OCI-LY7 (cell line): ENCODE measurements at regions not wholly inside any gene's neighbourhood (a gene's known extent, or its start where the extent isn't known, plus 50 kb on each side); places are given as distances from the start of the nearest gene placed in this dataset.

ENCODE experiments used
- BruUV-seq: library from RNA; stranded (reverse); fragments of 400-500 nt; replicated peaks from 2 replicates; lab custom pipeline; 2021; lab: Mats Ljungman, UMichigan
- CTCF ChIA-PET: fragments of 300-600 bp; sonication (Branson Sonifier 250); formaldehyde crosslinking; loops from one replicate; lab custom pipeline; 2022; ENCODE audit warnings: antibody characterized with exemption; ENCODE audit not compliant: unreplicated experiment; lab: Charles Lee
- POLR2A ChIA-PET: fragments of 300-600 bp; sonication (Branson Sonifier 250); formaldehyde crosslinking; loops from one replicate; lab custom pipeline; 2022; ENCODE audit warnings: antibody characterized with exemption; lab: Charles Lee
- DNase-seq: peaks from one replicate; pipeline ENCODE4 v3.0.0-alpha.2; 2015; ENCODE audit warnings: low spot score
- H2AFZ ChIP-seq: fragments of 200-600 bp; sonication (generic), shearing (Covaris generic); 2 replicates; pipeline ENCODE4 v1.6.1; 2014; ENCODE audit warnings: mild to moderate bottlenecking, antibody characterized with exemption, low read length, moderate library complexity
- H3K27ac ChIP-seq: fragments of 200-600 bp; sonication (generic); 2 replicates; pipeline ENCODE4 v1.5.1; 2014; ENCODE audit warnings: mixed run types, low read depth, mild to moderate bottlenecking, moderate library complexity, low read length, inconsistent platforms; ENCODE audit not compliant: poor library complexity, severe bottlenecking
- H3K36me3 ChIP-seq: fragments of 200-600 bp; sonication (generic); 2 replicates; pipeline ENCODE4 v1.6.1; 2014; ENCODE audit warnings: mild to moderate bottlenecking, antibody characterized with exemption, low read length, moderate library complexity, mixed read lengths; ENCODE audit not compliant: insufficient read depth
- H3K4me1 ChIP-seq: fragments of 200-600 bp; sonication (generic); 2 replicates; pipeline ENCODE4 v1.5.1; 2014; ENCODE audit warnings: mild to moderate bottlenecking, low read length; ENCODE audit not compliant: insufficient read depth, poor library complexity, severe bottlenecking
- H3K4me2 ChIP-seq: fragments of 200-600 bp; sonication (generic); 2 replicates; pipeline ENCODE4 v1.6.1; 2014; ENCODE audit warnings: mild to moderate bottlenecking, low read length
- H3K4me3 ChIP-seq: fragments of 200-600 bp; sonication (generic); 2 replicates; pipeline ENCODE4 v1.5.1; 2014; ENCODE audit warnings: mild to moderate bottlenecking, low read depth, low read length; ENCODE audit not compliant: poor library complexity, severe bottlenecking
- H3K79me2 ChIP-seq: fragments of 200-600 bp; sonication (generic); 2 replicates; pipeline ENCODE4 v1.6.1; 2016; ENCODE audit warnings: low read depth, mild to moderate bottlenecking, low read length, moderate library complexity, mixed read lengths; ENCODE audit not compliant: insufficient read depth
- H3K9me2 ChIP-seq: fragments of 200-600 bp; sonication (generic); 2 replicates; pipeline ENCODE4 v1.6.1; 2016; ENCODE audit warnings: mild to moderate bottlenecking, low read length, mixed read lengths; ENCODE audit not compliant: insufficient read depth
- H3K9me3 ChIP-seq: fragments of 200-600 bp; sonication (generic); 2 replicates; pipeline ENCODE4 v1.6.1; 2014; ENCODE audit warnings: mild to moderate bottlenecking, mixed run types, low read length, mixed read lengths
- H4K20me1 ChIP-seq: fragments of 200-600 bp; sonication (generic); 2 replicates; pipeline ENCODE4 v1.6.1; 2014; ENCODE audit warnings: mild to moderate bottlenecking, antibody characterized with exemption, low read length, moderate library complexity, mixed read lengths; ENCODE audit not compliant: insufficient read depth
- EZH2phosphoT487 ChIP-seq: fragments of 200-600 bp; sonication (generic); IDR thresholded peaks from 2 replicates; pipeline ENCODE4 v1.6.1; 2018; ENCODE audit warnings: low read depth, borderline replicate concordance, mild to moderate bottlenecking, mixed run types, antibody characterized with exemption, low read length, moderate library complexity, mixed read lengths
- intact Hi-C: fragments of 100-400 bp; cut with micrococcal nuclease; formaldehyde crosslinking; loops from one replicate; pipeline ENCODE4 v1.10.0; 2022; ENCODE audit not compliant: unreplicated experiment
- TF ChIP-seq, protein P1 (sequence below): fragments of 200-600 bp; sonication (generic); conservative IDR thresholded peaks from 2 replicates; pipeline ENCODE4 v1.5.1; 2014; ENCODE audit warnings: mild to moderate bottlenecking, antibody characterized with exemption, low read length, moderate library complexity, mixed read lengths

DNA sequence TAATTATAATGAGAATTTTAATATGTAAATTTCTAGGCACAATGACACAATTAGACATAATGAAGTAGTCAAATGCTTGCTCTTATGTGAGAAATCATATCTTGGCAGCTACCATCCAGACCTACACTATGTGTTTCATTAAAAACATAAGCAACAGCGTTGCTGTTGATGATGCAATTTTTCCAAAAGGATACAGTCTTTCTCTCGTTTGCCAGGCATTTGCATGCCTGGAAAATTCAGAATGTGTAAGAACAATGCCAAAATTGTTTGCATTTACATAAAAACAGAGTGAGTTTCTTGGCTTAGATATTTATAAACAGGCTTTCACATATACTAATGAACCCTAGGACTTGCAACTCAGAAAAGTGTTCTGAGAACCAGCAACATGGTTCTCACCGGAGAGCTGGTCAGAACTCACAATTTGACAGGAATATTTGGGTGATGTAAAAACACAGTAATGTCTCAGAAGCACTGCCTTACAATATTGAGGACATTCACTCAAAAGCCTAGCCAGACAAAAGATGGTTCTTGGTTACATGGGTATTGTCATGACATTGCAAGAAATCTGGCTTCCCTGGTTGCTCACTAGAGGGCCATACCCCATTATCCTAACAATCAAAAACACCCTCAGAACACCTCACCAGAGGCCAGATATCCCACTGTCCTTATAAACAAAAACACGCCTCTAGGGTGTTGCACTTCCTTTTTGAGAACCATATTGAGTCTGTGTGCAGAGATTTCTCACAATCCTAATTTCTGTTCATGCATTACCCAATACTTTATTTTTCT, 1029.0 kb upstream of the AGA start:
- no peak overlapping the region for H3K4me3 ChIP-seq
- CTCF ChIA-PET, result no interaction called here
- POLR2A ChIA-PET, result no interaction called here
- no peak overlapping the region for H3K27ac ChIP-seq
- no peak for DNase-seq
- H3K4me2 ChIP-seq, result no peak overlapping the region
- H4K20me1 ChIP-seq, result no peaks in the 10 kb centered on the region
- H3K79me2 ChIP-seq, result no peaks in the 10 kb centered on the region
- BruUV-seq, result no TSS peak
- intact Hi-C loops, result no loop called here
- H2AFZ ChIP-seq, result no peak overlapping the region
- TF ChIP-seq EZH2phosphoT487, result no peak
- TF ChIP-seq, protein P1, sequence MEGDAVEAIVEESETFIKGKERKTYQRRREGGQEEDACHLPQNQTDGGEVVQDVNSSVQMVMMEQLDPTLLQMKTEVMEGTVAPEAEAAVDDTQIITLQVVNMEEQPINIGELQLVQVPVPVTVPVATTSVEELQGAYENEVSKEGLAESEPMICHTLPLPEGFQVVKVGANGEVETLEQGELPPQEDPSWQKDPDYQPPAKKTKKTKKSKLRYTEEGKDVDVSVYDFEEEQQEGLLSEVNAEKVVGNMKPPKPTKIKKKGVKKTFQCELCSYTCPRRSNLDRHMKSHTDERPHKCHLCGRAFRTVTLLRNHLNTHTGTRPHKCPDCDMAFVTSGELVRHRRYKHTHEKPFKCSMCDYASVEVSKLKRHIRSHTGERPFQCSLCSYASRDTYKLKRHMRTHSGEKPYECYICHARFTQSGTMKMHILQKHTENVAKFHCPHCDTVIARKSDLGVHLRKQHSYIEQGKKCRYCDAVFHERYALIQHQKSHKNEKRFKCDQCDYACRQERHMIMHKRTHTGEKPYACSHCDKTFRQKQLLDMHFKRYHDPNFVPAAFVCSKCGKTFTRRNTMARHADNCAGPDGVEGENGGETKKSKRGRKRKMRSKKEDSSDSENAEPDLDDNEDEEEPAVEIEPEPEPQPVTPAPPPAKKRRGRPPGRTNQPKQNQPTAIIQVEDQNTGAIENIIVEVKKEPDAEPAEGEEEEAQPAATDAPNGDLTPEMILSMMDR, result no peak
- H3K4me1 ChIP-seq, result no peaks in the 10 kb centered on the region
- no peaks in the 10 kb centered on the region for H3K9me2 ChIP-seq
- no peaks in the 10 kb centered on the region for H3K36me3 ChIP-seq
- no peaks in the 10 kb centered on the region for H3K9me3 ChIP-seq

DNA sequence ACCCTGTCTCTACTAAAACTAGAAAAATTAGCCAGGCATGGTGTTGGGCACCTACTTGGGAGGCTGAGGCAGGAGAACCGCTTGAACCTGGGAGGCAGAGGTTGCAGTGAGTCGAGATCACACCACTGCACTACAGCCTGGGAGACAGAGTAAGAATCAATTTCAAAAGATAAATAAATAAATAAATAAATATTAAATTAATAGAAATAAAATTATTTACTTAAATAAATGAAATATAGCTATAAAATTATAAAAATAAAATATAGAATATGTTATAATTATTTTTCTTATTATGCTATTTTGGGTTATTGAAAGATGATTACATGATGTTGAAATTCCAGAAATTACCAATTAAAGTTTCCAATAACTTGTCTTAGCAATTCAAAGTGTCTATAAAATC, 1029.8 kb upstream of the AGA start:
- H3K4me3 ChIP-seq, result no peak overlapping the region
- H3K9me3 ChIP-seq, result no peaks in the 10 kb centered on the region
- no peaks in the 10 kb centered on the region for H3K4me1 ChIP-seq
- CTCF ChIA-PET, result no interaction called here
- intact Hi-C loops, result no loop called here
- TF ChIP-seq EZH2phosphoT487, result no peak
- TF ChIP-seq, protein P1, result no peak
- H3K79me2 ChIP-seq, result no peaks in the 10 kb centered on the region
- H4K20me1 ChIP-seq, result no peaks in the 10 kb centered on the region
- POLR2A ChIA-PET, result no interaction called here
- BruUV-seq, result no TSS peak
- H2AFZ ChIP-seq, result no peak overlapping the region
- H3K27ac ChIP-seq, result no peak overlapping the region
- DNase-seq, result no peak
- H3K9me2 ChIP-seq, result no peaks in the 10 kb centered on the region
- no peaks in the 10 kb centered on the region for H3K36me3 ChIP-seq
- no peak overlapping the region for H3K4me2 ChIP-seq

DNA sequence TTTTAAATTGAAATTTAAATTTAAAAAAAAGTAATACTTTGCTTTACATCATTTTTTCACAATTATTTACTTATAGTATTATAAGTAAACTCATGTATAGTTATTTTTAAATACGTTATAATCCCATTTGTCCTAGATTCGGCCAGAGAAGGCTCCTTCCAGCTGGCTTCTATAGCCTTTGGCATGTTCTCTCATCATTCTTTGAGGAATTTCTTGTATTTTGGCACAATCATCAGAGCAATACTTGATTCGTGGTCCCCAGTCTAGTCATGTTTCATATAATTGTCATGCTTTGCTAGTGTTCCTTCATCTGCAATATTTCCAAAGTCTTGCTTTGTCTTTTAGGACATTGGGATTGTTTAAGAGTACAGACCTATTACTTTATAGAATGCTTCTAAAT, 1037.9 kb upstream of the AGA start:
- intact Hi-C loops, result no loop called here
- TF ChIP-seq, protein P1, result no peak
- TF ChIP-seq EZH2phosphoT487, result no peak
- Histone ChIP-seq H3K9me2 (no peaks in the 10 kb centered on the region), H3K9me3 (no peaks in the 10 kb centered on the region), H3K36me3 (no peaks in the 10 kb centered on the region), H4K20me1 (no peaks in the 10 kb centered on the region), H3K27ac (no peak overlapping the region), H3K4me3 (no peak overlapping the region), H3K79me2 (no peaks in the 10 kb centered on the region), H2AFZ (no peak overlapping the region), H3K4me2 (no peak overlapping the region), H3K4me1 (no peaks in the 10 kb centered on the region)
- no TSS peak for BruUV-seq
- ChIA-PET CTCF (no interaction called here), POLR2A (no interaction called here)
- DNase-seq, result no peak
